ENCODE measurements at regions not wholly inside any gene's neighbourhood (a gene's known extent, or its start where the extent isn't known, plus 50 kb on each side); places are given as distances from the start of the nearest gene placed in this dataset.
"Not testable (repeated sequence)": the region's sequence is repeated elsewhere in the genome, so short reads cannot be mapped to it uniquely, and the experiment has no call there.

GRCh38 chr5:36417668-36418067 lies 116.0 kb upstream of the RANBP3L start:
- Histone ChIP-seq H3K4me3 (ENCODE audit: low read depth in 1 of 2, low read length in 1 of 2) (no peak overlapping the region), H3K9me3 (no peaks in the 10 kb centered on the region), H3K4me1 (ENCODE audit: control insufficient read depth in 1 of 2, insufficient read depth in 1 of 2, low read depth in 1 of 2, low read length in 1 of 2) (no peaks in the 10 kb centered on the region), H3K36me3 (no peaks in the 10 kb centered on the region), H3K27me3 (no peaks in the 10 kb centered on the region), H3K27ac (no peak overlapping the region)
- TF ChIP-seq CTCF (IDR thresholded peaks at IDR 0.05) = no peak

- no peak for TF ChIP-seq CTCF (IDR thresholded peaks at IDR 0.05)
- H3K27me3 ChIP-seq = no peaks in the 10 kb centered on the region
- no peaks in the 10 kb centered on the region for H3K9me3 ChIP-seq
- no peaks in the 10 kb centered on the region for H3K4me1 ChIP-seq (ENCODE audit: control insufficient read depth in 1 of 2, insufficient read depth in 1 of 2, low read depth in 1 of 2, low read length in 1 of 2)
- no peak overlapping the region for H3K27ac ChIP-seq
- no peak overlapping the region for H3K4me3 ChIP-seq (ENCODE audit: low read depth in 1 of 2, low read length in 1 of 2)
- no peaks in the 10 kb centered on the region for H3K36me3 ChIP-seq
Observed at GRCh38 chr5:36418152-36418979, 116.7 kb upstream of the RANBP3L start.

- TF ChIP-seq CTCF (IDR thresholded peaks at IDR 0.05) = no peak
- Histone ChIP-seq H3K27me3 (no peaks in the 10 kb centered on the region), H3K27ac (no peak overlapping the region), H3K4me3 (ENCODE audit: low read depth in 1 of 2, low read length in 1 of 2) (no peak overlapping the region), H3K9me3 (no peaks in the 10 kb centered on the region), H3K4me1 (ENCODE audit: control insufficient read depth in 1 of 2, insufficient read depth in 1 of 2, low read depth in 1 of 2, low read length in 1 of 2) (no peaks in the 10 kb centered on the region), H3K36me3 (no peaks in the 10 kb centered on the region)
Observed at GRCh38 chr5:36421256-36421655, 119.6 kb upstream of the RANBP3L start.

GRCh38 chr5:36422952-36423351 lies 121.2 kb upstream of the RANBP3L start:
- Histone ChIP-seq H3K36me3 (no peaks in the 10 kb centered on the region), H3K9me3 (no peaks in the 10 kb centered on the region), H3K4me1 (ENCODE audit: control insufficient read depth in 1 of 2, insufficient read depth in 1 of 2, low read depth in 1 of 2, low read length in 1 of 2) (no peaks in the 10 kb centered on the region), H3K27me3 (no peaks in the 10 kb centered on the region), H3K4me3 (ENCODE audit: low read depth in 1 of 2, low read length in 1 of 2) (no peak overlapping the region), H3K27ac (no peak overlapping the region)
- TF ChIP-seq CTCF (IDR thresholded peaks at IDR 0.05) = no peak

GRCh38 chr5:36423578-36424307 lies 122.0 kb upstream of the RANBP3L start:
- H3K27ac ChIP-seq = no peak overlapping the region
- no peak for TF ChIP-seq CTCF (IDR thresholded peaks at IDR 0.05)
- no peaks in the 10 kb centered on the region for H3K4me1 ChIP-seq (ENCODE audit: control insufficient read depth in 1 of 2, insufficient read depth in 1 of 2, low read depth in 1 of 2, low read length in 1 of 2)
- H3K36me3 ChIP-seq = no peaks in the 10 kb centered on the region
- H3K27me3 ChIP-seq = no peaks in the 10 kb centered on the region
- no peaks in the 10 kb centered on the region for H3K9me3 ChIP-seq
- no peak overlapping the region for H3K4me3 ChIP-seq (ENCODE audit: low read depth in 1 of 2, low read length in 1 of 2)

- H3K27me3 ChIP-seq; H3K4me1 ChIP-seq (ENCODE audit: control insufficient read depth in 1 of 2, insufficient read depth in 1 of 2, low read depth in 1 of 2, low read length in 1 of 2); H3K9me3 ChIP-seq; H3K4me3 ChIP-seq (ENCODE audit: low read depth in 1 of 2, low read length in 1 of 2); H3K36me3 ChIP-seq; H3K27ac ChIP-seq: not testable (repeated sequence)
Observed at GRCh38 chr5:36426070-36426469, 124.4 kb upstream of the RANBP3L start.
